Naive B cell (primary cell): ENCODE measurements at regions not wholly inside any gene's neighbourhood (a gene's known extent, or its start where the extent isn't known, plus 50 kb on each side); places are given as distances from the start of the nearest gene placed in this dataset.
"Not testable (repeated sequence)": the region's sequence is repeated elsewhere in the genome, so short reads cannot be mapped to it uniquely, and the experiment has no call there.

Source experiments
- ATAC-seq, 2 donors: fragments of 150-1000 bp; cut with Tn5 transposase; 2 replicates each; pipeline ENCODE4 v1.10.0; 2021; ENCODE audit warnings: low read depth in 2 of 2, mild to moderate bottlenecking in 2 of 2, moderate library complexity in 2 of 2
- DNase-seq: peaks from one replicate; pipeline ENCODE4 v3.0.0; 2022
- H3K27ac Mint-ChIP-seq, 6 donors: one replicate each; pipeline ENCODE4 v1.8.0; 2020 to 2022; ENCODE audit warnings: mild to moderate bottlenecking in 6 of 6, mixed read lengths in 6 of 6, moderate library complexity in 5 of 6, inconsistent platforms in 2 of 6
- H3K27me3 Mint-ChIP-seq, 3 donors: one replicate each; pipeline ENCODE4 v1.8.0; 2021 to 2022; ENCODE audit warnings: mixed read lengths in 3 of 3, mild to moderate bottlenecking in 1 of 3
- H3K36me3 Mint-ChIP-seq, 2 donors: one replicate each; pipeline ENCODE4 v1.8.0; 2020 to 2022; ENCODE audit warnings: mixed read lengths in 2 of 2, inconsistent platforms in 1 of 2, mild to moderate bottlenecking in 1 of 2
- H3K4me1 Mint-ChIP-seq, 3 donors: one replicate each; pipeline ENCODE4 v1.8.0; 2020 to 2022; ENCODE audit warnings: mixed read lengths in 3 of 3, inconsistent platforms in 1 of 3, mild to moderate bottlenecking in 1 of 3, moderate library complexity in 1 of 3
- H3K4me3 Mint-ChIP-seq, 8 donors: one replicate each; pipeline ENCODE4 v1.8.0; 2020 to 2022; ENCODE audit warnings: mild to moderate bottlenecking in 8 of 8, mixed read lengths in 8 of 8, moderate library complexity in 8 of 8, inconsistent platforms in 2 of 8
- H3K9me3 Mint-ChIP-seq, 7 donors: one replicate each; pipeline ENCODE4 v1.8.0; 2020 to 2022; ENCODE audit warnings: mixed read lengths in 7 of 7, mild to moderate bottlenecking in 5 of 7, inconsistent platforms in 2 of 7, moderate library complexity in 1 of 7

- peaks cover 0 to 11% (median 3%) of the 10 kb centered on the region in 7 donors for H3K9me3 Mint-ChIP-seq
- no peaks in the 10 kb centered on the region for H3K4me1 Mint-ChIP-seq
- H3K27ac Mint-ChIP-seq = no peak overlapping the region
- H3K36me3 Mint-ChIP-seq = no peaks in the 10 kb centered on the region
- ATAC-seq (no peak), DNase-seq (no peak)
- H3K4me3 Mint-ChIP-seq = no peak overlapping the region
- H3K27me3 Mint-ChIP-seq = peaks cover 0 to 4% (median 0%) of the 10 kb centered on the region in 3 donors
Measured at GRCh38 chr10:33703501-33704213, 369.2 kb upstream of the NRP1 start.

- Mint-ChIP-seq H3K27ac (no peak overlapping the region), H3K9me3 (peaks cover 6 to 28% (median 8%) of the 10 kb centered on the region in 7 donors), H3K4me3 (no peak overlapping the region), H3K4me1 (no peaks in the 10 kb centered on the region), H3K27me3 (peaks cover 0 to 4% (median 0%) of the 10 kb centered on the region in 3 donors), H3K36me3 (no peaks in the 10 kb centered on the region)
- DNase-seq (no peak), ATAC-seq (no peak)
Measured at GRCh38 chr10:33698033-33698432, 363.6 kb upstream of the NRP1 start.

GRCh38 chr10:33697016-33697415 is 362.5 kb upstream of the NRP1 start:
- DNase-seq (no peak), ATAC-seq (no peak)
- H3K4me3 Mint-ChIP-seq = no peak overlapping the region
- H3K36me3 Mint-ChIP-seq = no peaks in the 10 kb centered on the region
- H3K27me3 Mint-ChIP-seq = no peaks in the 10 kb centered on the region
- peaks cover 6 to 32% (median 13%) of the 10 kb centered on the region in 7 donors for H3K9me3 Mint-ChIP-seq
- no peak overlapping the region for H3K27ac Mint-ChIP-seq
- H3K4me1 Mint-ChIP-seq = no peaks in the 10 kb centered on the region

- Mint-ChIP-seq H3K36me3 (peaks cover 3 to 5% of the 10 kb centered on the region in 2 donors), H3K4me1 (no peaks in the 10 kb centered on the region), H3K27ac (no peak overlapping the region), H3K9me3 (peaks cover 11 to 40% (median 16%) of the 10 kb centered on the region in 7 donors), H3K27me3 (no peaks in the 10 kb centered on the region), H3K4me3 (no peak overlapping the region)
- DNase-seq (no peak), ATAC-seq (no peak)
Measured at GRCh38 chr10:33695536-33695935, 361.1 kb upstream of the NRP1 start.

- H3K36me3 Mint-ChIP-seq, DNase-seq, H3K4me3 Mint-ChIP-seq, H3K4me1 Mint-ChIP-seq, H3K27me3 Mint-ChIP-seq, ATAC-seq, H3K27ac Mint-ChIP-seq: not testable (repeated sequence)
- H3K9me3 Mint-ChIP-seq = peaks cover 13 to 81% (median 29%) of the 10 kb centered on the region in 7 donors
Measured at GRCh38 chr10:33690536-33690935, 356.1 kb upstream of the NRP1 start.

GRCh38 chr10:33688506-33688905 is 354.0 kb upstream of the NRP1 start:
- H3K36me3 Mint-ChIP-seq = peaks cover 4 to 8% of the 10 kb centered on the region in 2 donors
- peaks cover 0 to 4% (median 0%) of the 10 kb centered on the region in 3 donors for H3K27me3 Mint-ChIP-seq
- peaks cover 8 to 74% (median 24%) of the 10 kb centered on the region in 7 donors for H3K9me3 Mint-ChIP-seq
- DNase-seq (no peak), ATAC-seq (no peak)
- H3K4me1 Mint-ChIP-seq = no peaks in the 10 kb centered on the region
- H3K27ac Mint-ChIP-seq = no peak overlapping the region
- H3K4me3 Mint-ChIP-seq = no peak overlapping the region

GRCh38 chr10:33684211-33684611 is 349.7 kb upstream of the NRP1 start:
- Mint-ChIP-seq H3K4me1 (no peaks in the 10 kb centered on the region), H3K27me3 (peaks cover 0 to 4% (median 0%) of the 10 kb centered on the region in 3 donors)
- DNase-seq = no peak

GRCh38 chr10:33681595-33681994 is 347.1 kb upstream of the NRP1 start:
- ATAC-seq = no peak

More at GRCh38 chr10:33684211-33684611, 349.7 kb upstream of the NRP1 start:
- ATAC-seq = no peak
- H3K9me3 Mint-ChIP-seq = peaks cover 4 to 45% (median 14%) of the 10 kb centered on the region in 7 donors
- H3K4me3 Mint-ChIP-seq = no peak overlapping the region
- no peaks in the 10 kb centered on the region for H3K36me3 Mint-ChIP-seq
- no peak overlapping the region for H3K27ac Mint-ChIP-seq

GRCh38 chr10:33680036-33680435 is 345.6 kb upstream of the NRP1 start:
- Mint-ChIP-seq H3K4me1 (no peaks in the 10 kb centered on the region), H3K36me3 (no peaks in the 10 kb centered on the region), H3K4me3 (no peak overlapping the region), H3K27me3 (no peaks in the 10 kb centered on the region), H3K27ac (peak overlapping the region in 1 of 6 donors; percentile 6), H3K9me3 (peaks cover 2 to 22% (median 9%) of the 10 kb centered on the region in 7 donors)
- ATAC-seq = no peak
- no peak for DNase-seq

More at GRCh38 chr10:33681595-33681994, 347.1 kb upstream of the NRP1 start:
- H3K4me3 Mint-ChIP-seq = no peak overlapping the region
- no peak overlapping the region for H3K27ac Mint-ChIP-seq
- H3K27me3 Mint-ChIP-seq = peaks cover 0 to 4% (median 0%) of the 10 kb centered on the region in 3 donors
- DNase-seq = no peak
- no peaks in the 10 kb centered on the region for H3K4me1 Mint-ChIP-seq
- H3K36me3 Mint-ChIP-seq = no peaks in the 10 kb centered on the region
- H3K9me3 Mint-ChIP-seq = peaks cover 4 to 26% (median 9%) of the 10 kb centered on the region in 7 donors

GRCh38 chr10:33676606-33677339 is 342.3 kb upstream of the NRP1 start:
- ATAC-seq = no peak
- Mint-ChIP-seq H3K36me3 (no peaks in the 10 kb centered on the region), H3K9me3 (peaks cover 0 to 15% (median 6%) of the 10 kb centered on the region in 7 donors), H3K4me3 (no peak overlapping the region), H3K4me1 (no peaks in the 10 kb centered on the region), H3K27me3 (no peaks in the 10 kb centered on the region), H3K27ac (no peak overlapping the region)
- no peak for DNase-seq

GRCh38 chr10:33674986-33675599 is 340.6 kb upstream of the NRP1 start:
- Mint-ChIP-seq H3K4me1 (no peaks in the 10 kb centered on the region), H3K9me3 (peaks cover 0 to 8% (median 4%) of the 10 kb centered on the region in 7 donors), H3K36me3 (no peaks in the 10 kb centered on the region), H3K4me3 (no peak overlapping the region), H3K27ac (no peak overlapping the region), H3K27me3 (no peaks in the 10 kb centered on the region)
- ATAC-seq = no peak
- no peak for DNase-seq

GRCh38 chr10:33674491-33674890 is 340.0 kb upstream of the NRP1 start:
- Mint-ChIP-seq H3K27me3 (no peaks in the 10 kb centered on the region), H3K36me3 (no peaks in the 10 kb centered on the region), H3K27ac (no peak overlapping the region), H3K4me3 (no peak overlapping the region), H3K4me1 (no peaks in the 10 kb centered on the region), H3K9me3 (peaks cover 0 to 8% (median 3%) of the 10 kb centered on the region in 7 donors)
- DNase-seq (no peak), ATAC-seq (no peak)

- Mint-ChIP-seq H3K27ac (no peak overlapping the region), H3K9me3 (peaks cover 0 to 4% (median 3%) of the 10 kb centered on the region in 7 donors), H3K36me3 (no peaks in the 10 kb centered on the region), H3K27me3 (no peaks in the 10 kb centered on the region), H3K4me3 (no peak overlapping the region), H3K4me1 (no peaks in the 10 kb centered on the region)
- DNase-seq = no peak
- ATAC-seq = no peak
Measured at GRCh38 chr10:33673839-33674415, 339.5 kb upstream of the NRP1 start.
